GM21825 (cell line): ENCODE measurements at regions not wholly inside any gene's neighbourhood (a gene's known extent, or its start where the extent isn't known, plus 50 kb on each side); places are given as distances from the start of the nearest gene placed in this dataset.

Source experiments
- ATAC-seq: cut with Tn5 transposase; IDR thresholded peaks from one replicate; pipeline ENCODE4 v1.9.1; 2021; ENCODE audit warnings: mild to moderate bottlenecking, moderate library complexity; ENCODE audit not compliant: unreplicated experiment

- ATAC-seq, result no peak
Observed at GRCh38 chr2:225937625-225938187, 538.2 kb downstream of the NYAP2 start.

DNA sequence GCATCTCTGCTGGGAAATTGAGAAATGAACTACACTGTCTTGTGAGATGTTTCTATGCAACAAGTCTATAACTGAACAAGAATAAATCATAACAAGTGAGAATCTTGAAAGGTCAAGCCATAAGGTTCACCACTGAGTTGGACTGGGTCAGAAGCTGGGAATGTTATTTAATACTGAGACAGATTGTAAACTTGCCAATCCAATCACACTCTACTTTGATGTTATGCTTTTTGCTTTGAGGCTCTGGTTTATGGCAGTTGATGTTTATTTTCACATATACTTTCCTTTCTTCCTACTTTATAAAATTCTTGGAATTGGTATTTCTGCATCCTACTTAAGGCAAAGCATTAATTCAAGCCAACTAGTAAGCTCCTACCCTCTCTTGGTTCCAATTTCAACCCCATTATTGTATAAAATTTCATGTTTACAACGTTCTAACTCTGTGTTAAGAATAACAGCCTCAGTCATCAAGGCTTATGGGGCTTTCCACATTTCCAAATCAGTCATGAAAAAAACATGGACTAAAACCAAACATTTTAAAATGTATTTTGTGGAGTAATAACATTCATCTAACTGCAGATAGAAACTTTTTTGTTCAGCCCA is 533.4 kb downstream of the NYAP2 start:
- ATAC-seq, result no peak

GRCh38 chr2:225930687-225931086 is 531.2 kb downstream of the NYAP2 start:
- no peak for ATAC-seq

GRCh38 chr2:225920621-225921220 is 521.2 kb downstream of the NYAP2 start:
- no peak for ATAC-seq

GRCh38 chr2:225916692-225917091 is 517.2 kb downstream of the NYAP2 start:
- ATAC-seq, result no peak

DNA sequence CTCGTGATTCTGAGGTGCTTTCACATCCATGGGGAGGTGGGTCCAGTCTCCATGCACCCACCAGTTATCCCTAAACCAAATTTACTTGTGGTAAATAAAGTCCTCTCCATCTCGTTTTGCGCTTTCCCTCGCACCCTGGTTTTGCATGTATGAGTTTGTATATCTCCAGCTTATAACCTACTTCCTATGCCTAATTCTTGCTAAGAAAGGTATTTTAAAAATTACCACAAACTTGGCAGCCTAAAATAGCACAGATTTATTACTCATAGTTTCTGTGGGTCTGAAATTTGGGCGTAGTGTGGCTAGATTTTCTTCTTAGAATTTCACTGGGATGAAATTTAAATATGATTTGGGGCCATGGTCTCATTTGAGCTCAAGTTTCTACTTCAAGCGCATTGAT is 511.5 kb downstream of the NYAP2 start:
- no peak for ATAC-seq

- no peak for ATAC-seq
Observed at GRCh38 chr2:225895126-225895525, 495.6 kb downstream of the NYAP2 start.

DNA sequence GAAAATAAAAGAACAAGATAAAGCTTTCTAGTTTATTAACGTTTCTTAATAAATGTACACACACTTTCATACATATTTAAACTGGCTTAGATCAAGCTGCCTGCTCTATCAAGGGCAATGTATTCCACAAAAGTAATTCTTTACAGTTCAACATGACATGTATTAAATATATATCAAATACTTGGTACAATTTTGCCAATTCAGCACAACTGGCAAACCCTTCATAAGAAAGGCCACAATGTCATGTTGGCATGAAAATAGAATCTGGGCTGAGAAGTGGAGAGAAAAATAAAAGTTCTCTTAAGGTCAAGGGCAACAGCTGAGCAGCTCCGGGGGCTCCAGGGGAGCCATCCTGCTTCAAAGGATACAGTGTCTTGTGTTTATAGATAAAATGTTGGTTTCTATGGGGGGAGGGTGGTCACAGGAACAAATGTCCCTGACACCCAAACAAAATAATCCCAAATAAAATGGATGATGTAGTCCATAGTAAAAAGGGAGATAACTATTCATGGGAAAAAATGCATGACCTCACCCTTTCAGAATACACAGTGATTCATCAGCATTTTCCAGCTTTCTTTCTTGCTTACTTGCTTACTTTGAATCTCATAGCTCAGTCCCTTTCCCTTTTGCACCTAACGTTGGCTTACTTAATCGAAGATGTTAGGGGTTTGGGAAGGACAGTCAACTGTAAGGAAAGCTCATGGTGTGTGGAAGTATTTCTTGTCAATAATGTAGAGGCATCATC is 494.9 kb downstream of the NYAP2 start:
- no peak for ATAC-seq

DNA sequence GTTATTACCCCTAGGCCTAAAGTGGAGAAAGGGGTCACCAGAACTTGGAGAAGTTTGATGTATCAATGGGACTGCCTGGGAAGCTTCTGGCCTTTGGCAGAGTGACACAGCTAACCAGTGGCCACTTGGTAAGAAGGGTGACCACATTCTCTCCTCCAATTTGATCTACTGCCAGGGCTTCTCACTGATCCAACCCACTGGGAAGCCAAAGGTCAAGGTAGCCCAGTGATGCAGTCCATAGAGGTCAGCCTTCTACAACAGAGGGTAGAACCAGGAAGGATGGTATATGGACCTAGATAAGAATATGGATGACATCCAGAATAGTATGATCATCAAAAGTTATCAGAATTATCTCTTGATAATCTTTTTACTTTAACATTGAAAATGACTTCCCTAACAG is 493.6 kb downstream of the NYAP2 start:
- no peak for ATAC-seq

GRCh38 chr2:225891771-225892170 is 492.3 kb downstream of the NYAP2 start:
- no peak for ATAC-seq

DNA sequence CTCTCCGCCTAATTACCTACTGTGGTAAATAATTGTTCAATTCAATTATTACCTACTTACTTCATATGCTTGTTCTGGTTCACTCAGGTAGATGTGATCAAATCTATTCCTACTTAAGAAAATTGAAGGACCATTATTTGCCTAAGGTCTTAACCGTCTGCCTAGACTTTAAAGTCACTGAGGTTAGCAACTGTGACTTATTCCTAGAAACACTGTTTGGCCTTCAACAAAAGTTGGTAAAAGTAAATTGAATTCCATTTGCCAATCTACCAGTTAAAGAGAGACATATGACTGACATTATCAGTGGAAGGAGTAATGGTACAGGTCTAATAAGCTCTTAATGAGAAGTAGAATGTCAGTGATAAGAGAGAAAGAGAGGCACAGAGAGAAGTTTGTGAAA is 491.5 kb downstream of the NYAP2 start:
- no peak for ATAC-seq

DNA sequence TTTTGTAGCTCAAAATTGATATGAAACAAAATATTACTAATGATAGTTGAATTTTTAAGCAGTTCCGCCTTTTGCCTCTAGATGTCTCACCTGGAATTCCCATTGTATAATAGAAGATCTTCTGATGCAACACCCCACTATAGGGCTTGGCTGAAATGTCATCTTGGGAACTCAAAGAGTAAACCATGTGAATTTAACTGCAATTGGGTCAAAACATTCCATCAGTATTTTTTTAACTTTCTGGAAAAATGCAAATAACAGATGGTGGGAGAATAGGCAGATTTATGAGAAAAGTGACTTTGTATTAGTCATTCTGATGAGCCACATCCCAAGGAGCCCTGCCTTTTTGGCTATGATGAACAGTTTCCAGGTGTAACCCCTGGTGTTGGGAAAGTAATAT is 489.9 kb downstream of the NYAP2 start:
- peak; percentile 82 for ATAC-seq

GRCh38 chr2:225867071-225867470 is 467.6 kb downstream of the NYAP2 start:
- no peak for ATAC-seq

GRCh38 chr2:225865468-225865867 is 466.0 kb downstream of the NYAP2 start:
- no peak for ATAC-seq

DNA sequence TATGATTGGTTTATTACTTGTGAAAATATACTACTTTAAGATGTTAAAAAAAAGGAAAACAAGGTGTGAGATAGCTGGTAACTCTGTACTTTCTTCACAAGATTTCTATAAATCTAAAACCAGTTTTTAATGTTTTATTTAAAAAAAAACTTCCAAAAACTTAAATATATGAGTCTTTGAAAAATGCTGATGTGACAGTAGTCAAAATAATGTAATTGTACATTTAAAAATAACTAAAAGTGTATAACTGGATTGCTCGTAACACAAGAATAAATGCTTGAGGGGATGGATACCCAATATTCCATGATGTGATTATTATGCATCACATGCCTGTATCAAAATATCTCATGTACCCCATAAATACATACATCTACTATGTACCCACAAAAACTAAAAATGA is 464.9 kb downstream of the NYAP2 start:
- ATAC-seq, result no peak

- no peak for ATAC-seq
Observed at GRCh38 chr2:225842939-225843338, 443.4 kb downstream of the NYAP2 start.

GRCh38 chr2:225841314-225841713 is 441.8 kb downstream of the NYAP2 start:
- ATAC-seq, result no peak

DNA sequence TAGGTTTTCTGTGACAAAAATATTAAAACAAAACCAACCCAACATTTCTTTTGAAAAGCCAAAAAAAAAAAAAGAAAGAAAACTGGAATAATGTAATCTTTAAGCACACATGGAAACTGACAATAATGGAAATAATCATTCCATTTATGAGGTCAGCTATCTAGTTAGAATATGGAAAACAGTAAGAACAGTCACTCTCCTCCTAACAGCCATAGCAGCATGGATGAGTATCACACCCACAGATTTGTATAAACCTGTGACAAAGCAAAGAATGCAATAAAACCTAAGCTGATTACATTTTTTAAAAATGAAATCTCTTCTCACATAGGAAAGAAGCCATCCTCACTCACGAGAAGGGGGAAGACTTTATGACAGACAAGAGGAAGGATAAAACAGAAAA is 437.8 kb downstream of the NYAP2 start:
- ATAC-seq, result no peak

GRCh38 chr2:225824748-225825449 is 425.4 kb downstream of the NYAP2 start:
- no peak for ATAC-seq

GRCh38 chr2:225821351-225821750 is 421.8 kb downstream of the NYAP2 start:
- ATAC-seq, result no peak

DNA sequence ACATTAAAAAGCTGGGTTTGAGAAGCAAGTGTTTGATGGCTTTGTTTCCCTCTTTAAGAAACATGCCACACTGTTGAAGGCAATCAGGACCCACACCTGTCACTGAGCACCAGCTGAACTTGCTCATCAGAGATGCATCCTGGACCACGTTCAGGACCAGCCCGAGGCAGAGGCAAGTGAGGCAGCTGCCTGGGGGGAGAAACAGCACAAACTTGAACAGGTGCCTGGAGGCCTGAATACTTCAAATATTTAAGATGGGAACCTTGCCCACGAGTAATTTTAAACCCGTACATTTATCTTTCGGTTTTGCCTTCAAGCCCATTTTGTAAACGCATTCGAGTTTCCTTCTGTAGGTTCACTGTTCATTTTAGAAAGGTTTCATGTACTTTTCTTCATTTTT is 421.3 kb downstream of the NYAP2 start:
- no peak for ATAC-seq
